ENCODE measurements at regions not wholly inside any gene's neighbourhood (a gene's known extent, or its start where the extent isn't known, plus 50 kb on each side); places are given as distances from the start of the nearest gene placed in this dataset.

DNA sequence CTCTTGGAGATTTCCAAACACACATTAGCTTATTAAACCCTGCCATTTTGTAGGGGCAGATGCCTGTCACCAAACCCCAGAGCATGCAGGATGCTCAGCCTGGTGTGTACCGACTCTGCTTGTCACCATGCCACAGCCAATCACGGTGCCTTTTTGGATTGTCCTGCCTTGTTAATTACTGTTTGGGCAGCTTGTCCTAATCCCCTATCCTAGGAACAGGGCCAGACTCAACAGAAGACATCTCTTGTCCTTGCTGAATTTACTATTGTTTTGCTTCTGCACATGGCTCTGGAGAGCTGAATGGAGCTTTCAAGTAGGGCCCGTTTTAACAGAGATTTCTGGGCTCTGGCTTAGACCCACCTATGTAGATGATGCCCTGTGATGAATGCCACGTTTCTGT is 388.5 kb downstream of the AACS start:
- TF ChIP-seq POLR2A (IDR thresholded peaks at IDR 0.05; ENCODE audit: low read depth, low read length), result no peak
- TF ChIP-seq EZH2 (IDR thresholded peaks at IDR 0.05; ENCODE audit: borderline replicate concordance, low read depth, low read length, severe bottlenecking), result no peak
- no peak for TF ChIP-seq POLR2AphosphoS5 (IDR thresholded peaks at IDR 0.05; ENCODE audit: insufficient read depth, low read depth, low read length)
- TF ChIP-seq, protein P1, sequence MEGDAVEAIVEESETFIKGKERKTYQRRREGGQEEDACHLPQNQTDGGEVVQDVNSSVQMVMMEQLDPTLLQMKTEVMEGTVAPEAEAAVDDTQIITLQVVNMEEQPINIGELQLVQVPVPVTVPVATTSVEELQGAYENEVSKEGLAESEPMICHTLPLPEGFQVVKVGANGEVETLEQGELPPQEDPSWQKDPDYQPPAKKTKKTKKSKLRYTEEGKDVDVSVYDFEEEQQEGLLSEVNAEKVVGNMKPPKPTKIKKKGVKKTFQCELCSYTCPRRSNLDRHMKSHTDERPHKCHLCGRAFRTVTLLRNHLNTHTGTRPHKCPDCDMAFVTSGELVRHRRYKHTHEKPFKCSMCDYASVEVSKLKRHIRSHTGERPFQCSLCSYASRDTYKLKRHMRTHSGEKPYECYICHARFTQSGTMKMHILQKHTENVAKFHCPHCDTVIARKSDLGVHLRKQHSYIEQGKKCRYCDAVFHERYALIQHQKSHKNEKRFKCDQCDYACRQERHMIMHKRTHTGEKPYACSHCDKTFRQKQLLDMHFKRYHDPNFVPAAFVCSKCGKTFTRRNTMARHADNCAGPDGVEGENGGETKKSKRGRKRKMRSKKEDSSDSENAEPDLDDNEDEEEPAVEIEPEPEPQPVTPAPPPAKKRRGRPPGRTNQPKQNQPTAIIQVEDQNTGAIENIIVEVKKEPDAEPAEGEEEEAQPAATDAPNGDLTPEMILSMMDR (IDR thresholded peaks at IDR 0.05; ENCODE audit: extremely low read depth in 1 of 2, insufficient read depth in 1 of 2, low read depth in 1 of 2, low read length in 2 of 2), result no peak

Measured in endothelial cell of umbilical vein (primary cell).